ENCODE measurements at regions not wholly inside any gene's neighbourhood (a gene's known extent, or its start where the extent isn't known, plus 50 kb on each side); places are given as distances from the start of the nearest gene placed in this dataset.

- no peak for TF ChIP-seq YY1 (IDR thresholded peaks at IDR 0.05)
- no peak for TF ChIP-seq CTCF (IDR thresholded peaks at IDR 0.05; ENCODE audit: low read depth, low read length, missing input control)
- no peak for TF ChIP-seq MAX (IDR thresholded peaks at IDR 0.05)
- TF ChIP-seq TAF1 (conservative IDR thresholded peaks at IDR 0.05) = no peak
- TF ChIP-seq REST (IDR thresholded peaks at IDR 0.05) = no peak
- TF ChIP-seq RXRA (IDR thresholded peaks at IDR 0.05) = no peak
- peak in 1 of 2 donors; percentile 9 for TF ChIP-seq RAD21 (IDR thresholded peaks at IDR 0.05)
- TF ChIP-seq JUND (IDR thresholded peaks at IDR 0.05) = no peak
These were observed 1169.0 kb downstream of the DIAPH3 start for GRCh38 chr13:58994777-58995176.
